ENCODE measurements at regions not wholly inside any gene's neighbourhood (a gene's known extent, or its start where the extent isn't known, plus 50 kb on each side); places are given as distances from the start of the nearest gene placed in this dataset.
A peak's percentile ranks its signal among the peaks of the same experiment; 100 is the strongest.
"Not testable (repeated sequence)": the region's sequence is repeated elsewhere in the genome, so short reads cannot be mapped to it uniquely, and the experiment has no call there.

GRCh38 chr1:227406332-227406731 is 88.0 kb upstream of the CDC42BPA start:
- not testable (repeated sequence) for H3K4me3 Mint-ChIP-seq; H3K9me3 Mint-ChIP-seq; ATAC-seq; DNase-seq (ENCODE audit: low spot score in 2 of 2); H3K27ac Mint-ChIP-seq; H3K36me3 Mint-ChIP-seq; H3K4me1 Mint-ChIP-seq

- peaks cover 4% of the 10 kb centered on the region for H3K9me3 Mint-ChIP-seq
- DNase-seq (ENCODE audit: low spot score in 2 of 2) (no peak), ATAC-seq (no peak)
- H3K4me1 Mint-ChIP-seq, result no peaks in the 10 kb centered on the region
- H3K4me3 Mint-ChIP-seq, result no peak overlapping the region
- no peak overlapping the region for H3K27ac Mint-ChIP-seq
- no peaks in the 10 kb centered on the region for H3K36me3 Mint-ChIP-seq
Observed at GRCh38 chr1:227403535-227403934, 85.2 kb upstream of the CDC42BPA start.

GRCh38 chr1:227401562-227402342 is 83.5 kb upstream of the CDC42BPA start:
- no peak overlapping the region for H3K4me3 Mint-ChIP-seq
- no peak overlapping the region for H3K27ac Mint-ChIP-seq
- ATAC-seq (no peak), DNase-seq (ENCODE audit: low spot score in 2 of 2) (no peak)
- no peaks in the 10 kb centered on the region for H3K36me3 Mint-ChIP-seq
- no peaks in the 10 kb centered on the region for H3K9me3 Mint-ChIP-seq
- H3K4me1 Mint-ChIP-seq, result no peaks in the 10 kb centered on the region

GRCh38 chr1:227399152-227399730 is 80.9 kb upstream of the CDC42BPA start:
- no peak overlapping the region for H3K27ac Mint-ChIP-seq
- no peaks in the 10 kb centered on the region for H3K36me3 Mint-ChIP-seq
- no peaks in the 10 kb centered on the region for H3K4me1 Mint-ChIP-seq
- no peak overlapping the region for H3K4me3 Mint-ChIP-seq
- H3K9me3 Mint-ChIP-seq, result no peaks in the 10 kb centered on the region
- ATAC-seq (no peak), DNase-seq (ENCODE audit: low spot score in 2 of 2) (no peak)

GRCh38 chr1:227397354-227397978 is 79.2 kb upstream of the CDC42BPA start:
- H3K27ac Mint-ChIP-seq, result no peak overlapping the region
- no peak overlapping the region for H3K4me3 Mint-ChIP-seq
- no peaks in the 10 kb centered on the region for H3K4me1 Mint-ChIP-seq
- DNase-seq (ENCODE audit: low spot score in 2 of 2), result no peak
- H3K9me3 Mint-ChIP-seq, result no peaks in the 10 kb centered on the region
- no peaks in the 10 kb centered on the region for H3K36me3 Mint-ChIP-seq
- ATAC-seq, result no peak

GRCh38 chr1:227396539-227397353 is 78.5 kb upstream of the CDC42BPA start:
- no peak overlapping the region for H3K4me3 Mint-ChIP-seq
- no peak for ATAC-seq
- no peaks in the 10 kb centered on the region for H3K36me3 Mint-ChIP-seq
- no peaks in the 10 kb centered on the region for H3K4me1 Mint-ChIP-seq
- H3K9me3 Mint-ChIP-seq, result no peaks in the 10 kb centered on the region
- H3K27ac Mint-ChIP-seq, result no peak overlapping the region
- no peak for DNase-seq (ENCODE audit: low spot score in 2 of 2)

- DNase-seq (ENCODE audit: low spot score in 2 of 2), result no peak
- no peaks in the 10 kb centered on the region for H3K9me3 Mint-ChIP-seq
Observed at GRCh38 chr1:227395426-227396028, 77.2 kb upstream of the CDC42BPA start.

GRCh38 chr1:227392984-227393764 is 74.9 kb upstream of the CDC42BPA start:
- Mint-ChIP-seq H3K27ac (no peak overlapping the region), H3K36me3 (no peaks in the 10 kb centered on the region), H3K4me1 (no peaks in the 10 kb centered on the region), H3K4me3 (no peak overlapping the region), H3K9me3 (no peaks in the 10 kb centered on the region)
- no peak for DNase-seq (ENCODE audit: low spot score in 2 of 2)
- ATAC-seq, result no peak

More at GRCh38 chr1:227395426-227396028, 77.2 kb upstream of the CDC42BPA start:
- no peak for ATAC-seq
- H3K36me3 Mint-ChIP-seq, result no peaks in the 10 kb centered on the region
- peak overlapping the region; percentile 22 for H3K27ac Mint-ChIP-seq
- H3K4me1 Mint-ChIP-seq, result no peaks in the 10 kb centered on the region
- H3K4me3 Mint-ChIP-seq, result no peak overlapping the region

GRCh38 chr1:227391879-227392278 is 73.6 kb upstream of the CDC42BPA start:
- Mint-ChIP-seq H3K27ac (no peak overlapping the region), H3K4me3 (no peak overlapping the region), H3K36me3 (no peaks in the 10 kb centered on the region), H3K9me3 (no peaks in the 10 kb centered on the region), H3K4me1 (no peaks in the 10 kb centered on the region)
- no peak for ATAC-seq
- no peak for DNase-seq (ENCODE audit: low spot score in 2 of 2)

GRCh38 chr1:227391211-227391610 is 72.9 kb upstream of the CDC42BPA start:
- no peak overlapping the region for H3K27ac Mint-ChIP-seq

GRCh38 chr1:227390525-227390924 is 72.2 kb upstream of the CDC42BPA start:
- H3K9me3 Mint-ChIP-seq, result no peaks in the 10 kb centered on the region
- ATAC-seq, result no peak

More at GRCh38 chr1:227391211-227391610, 72.9 kb upstream of the CDC42BPA start:
- Mint-ChIP-seq H3K9me3 (no peaks in the 10 kb centered on the region), H3K36me3 (no peaks in the 10 kb centered on the region), H3K4me1 (no peaks in the 10 kb centered on the region), H3K4me3 (no peak overlapping the region)
- DNase-seq (ENCODE audit: low spot score in 2 of 2) (no peak), ATAC-seq (no peak)

GRCh38 chr1:227388214-227389168 is 70.2 kb upstream of the CDC42BPA start:
- Mint-ChIP-seq H3K4me3 (no peak overlapping the region), H3K9me3 (no peaks in the 10 kb centered on the region), H3K4me1 (no peaks in the 10 kb centered on the region), H3K27ac (no peak overlapping the region), H3K36me3 (no peaks in the 10 kb centered on the region)
- DNase-seq (ENCODE audit: low spot score in 2 of 2) (no peak), ATAC-seq (no peak)

More at GRCh38 chr1:227390525-227390924, 72.2 kb upstream of the CDC42BPA start:
- H3K4me1 Mint-ChIP-seq, result no peaks in the 10 kb centered on the region
- no peaks in the 10 kb centered on the region for H3K36me3 Mint-ChIP-seq
- no peak overlapping the region for H3K4me3 Mint-ChIP-seq
- DNase-seq (ENCODE audit: low spot score in 2 of 2), result no peak
- H3K27ac Mint-ChIP-seq, result no peak overlapping the region

GRCh38 chr1:227379555-227379892 is 61.2 kb upstream of the CDC42BPA start:
- H3K36me3 Mint-ChIP-seq, result no peaks in the 10 kb centered on the region
- no peak overlapping the region for H3K27ac Mint-ChIP-seq
- H3K9me3 Mint-ChIP-seq, result no peaks in the 10 kb centered on the region
- no peak for DNase-seq (ENCODE audit: low spot score in 2 of 2)
- no peak for ATAC-seq
- H3K4me1 Mint-ChIP-seq, result no peaks in the 10 kb centered on the region
- H3K4me3 Mint-ChIP-seq, result no peak overlapping the region

All from stimulated activated effector memory CD8-positive, alpha-beta T cell treated with anti-CD3 and anti-CD28 coated beads, Interleukin-12 subunit alpha, Interleukin-12 subunit beta, amount 100 ng/mL, for 72 hours (primary cell).